ENCODE measurements at regions not wholly inside any gene's neighbourhood (a gene's known extent, or its start where the extent isn't known, plus 50 kb on each side); places are given as distances from the start of the nearest gene placed in this dataset.
"Not testable (repeated sequence)": the region's sequence is repeated elsewhere in the genome, so short reads cannot be mapped to it uniquely, and the experiment has no call there.

DNA sequence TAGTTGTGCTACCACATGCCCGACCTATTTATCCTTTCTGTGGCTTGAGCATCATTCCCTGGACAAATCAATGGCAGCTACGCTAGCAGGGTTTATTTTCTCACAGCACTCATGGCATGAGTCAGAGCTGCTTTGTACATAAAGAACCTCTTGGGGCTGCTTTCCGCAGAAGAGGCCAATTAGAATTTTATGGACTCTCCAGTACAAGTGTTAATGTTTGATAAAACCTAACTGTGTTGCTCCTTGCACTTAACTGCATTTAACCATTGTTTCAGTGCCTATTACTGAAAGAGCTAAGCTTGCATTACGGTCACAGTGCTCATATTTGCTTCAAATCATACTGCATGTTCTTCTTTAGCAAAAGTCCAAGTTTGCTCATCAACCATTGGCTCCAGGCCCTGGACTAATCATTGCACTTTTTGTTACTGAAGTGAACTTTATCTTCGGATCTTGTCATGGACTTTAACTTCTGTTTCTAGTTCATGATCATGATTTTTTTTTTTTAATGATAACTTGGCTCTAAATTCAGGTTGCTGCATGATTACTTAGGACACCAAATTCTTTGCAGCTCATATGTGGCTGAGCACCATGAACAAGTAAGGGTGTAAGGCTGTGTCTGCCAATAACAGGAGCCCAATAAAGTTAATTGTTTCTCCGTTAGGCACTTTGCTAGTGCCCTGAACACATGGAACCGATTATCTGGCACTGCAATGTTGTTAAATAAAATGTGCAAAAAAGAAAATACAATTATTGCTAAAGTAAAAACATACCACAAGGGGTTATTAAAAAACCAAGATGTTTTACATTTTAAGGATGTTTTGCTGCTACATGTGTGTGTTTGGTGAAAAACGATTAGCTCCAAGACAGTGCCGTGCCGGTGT is 492.2 kb downstream of the KCNJ2 start:
- FAIRE-seq, result no peak

DNA sequence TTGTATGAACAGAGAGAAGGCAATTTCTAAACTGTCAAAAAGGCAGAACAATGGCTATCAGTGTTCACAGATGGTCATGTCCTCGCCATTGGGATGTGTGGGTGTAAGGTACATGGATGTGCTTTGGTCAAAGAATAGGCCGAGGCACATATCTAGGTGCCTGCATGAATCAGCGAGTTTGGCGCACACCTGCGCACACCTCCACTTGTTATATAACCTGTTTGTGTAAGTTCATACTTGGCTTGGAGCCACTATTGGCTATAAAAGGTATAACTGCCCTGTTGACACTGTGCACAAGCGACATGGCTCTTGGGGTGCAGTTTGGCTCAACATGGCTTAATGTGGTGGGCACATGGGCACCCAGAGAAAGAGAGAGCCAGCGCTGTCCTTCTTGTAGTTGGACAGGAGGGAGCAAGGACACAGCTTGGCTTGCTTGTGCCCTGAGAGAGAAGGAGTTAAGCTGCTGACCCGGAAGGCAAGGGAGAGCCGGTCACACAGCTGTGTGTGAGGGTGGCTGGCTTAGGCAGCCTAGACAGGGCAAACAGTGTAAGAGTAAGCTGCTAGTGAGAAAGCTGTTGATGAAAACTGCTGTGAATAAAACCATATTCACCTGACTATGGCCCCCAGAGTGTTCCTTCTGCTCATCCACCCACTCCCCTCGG is 499.1 kb downstream of the KCNJ2 start:
- FAIRE-seq, result no peak

DNA sequence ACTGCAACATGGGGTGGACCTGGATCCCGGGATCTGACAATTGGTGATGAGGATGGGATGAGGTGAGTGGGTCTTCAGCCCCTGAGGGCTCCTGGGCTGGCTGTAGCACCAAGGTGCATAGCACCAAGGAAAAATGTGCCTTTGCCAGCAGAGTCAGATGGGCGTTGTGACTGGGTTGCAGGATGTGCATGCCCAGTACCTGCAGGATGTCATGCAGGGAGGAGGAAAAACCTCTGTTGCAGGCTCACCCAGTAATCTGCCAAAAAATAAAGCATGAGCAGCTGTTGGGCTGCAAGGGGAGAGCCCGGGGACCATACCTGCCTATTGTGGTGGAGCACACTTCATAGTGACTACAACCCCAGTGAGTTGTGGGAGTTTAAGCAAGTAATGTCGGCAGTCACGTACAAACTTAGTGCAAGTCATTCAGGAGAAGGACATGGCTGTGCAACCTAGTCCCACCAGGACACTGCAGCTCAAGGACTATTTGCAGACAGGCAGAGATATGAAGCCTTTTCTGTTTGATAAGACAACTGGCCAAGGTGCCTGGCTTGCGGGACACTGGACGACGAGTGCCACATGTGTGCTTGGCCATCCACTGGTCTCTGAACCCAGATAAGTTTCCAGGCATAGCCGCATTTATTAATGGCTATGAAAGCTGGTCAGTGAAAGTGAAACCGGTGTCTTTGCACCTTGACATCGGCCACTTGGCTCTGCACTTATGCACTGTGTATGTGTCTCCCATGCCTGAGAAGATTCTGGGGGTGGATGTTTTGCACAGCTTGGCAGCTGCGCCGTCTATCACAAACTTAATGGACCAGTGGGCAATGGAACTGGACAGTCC is 499.8 kb downstream of the KCNJ2 start:
- no peak for FAIRE-seq

DNA sequence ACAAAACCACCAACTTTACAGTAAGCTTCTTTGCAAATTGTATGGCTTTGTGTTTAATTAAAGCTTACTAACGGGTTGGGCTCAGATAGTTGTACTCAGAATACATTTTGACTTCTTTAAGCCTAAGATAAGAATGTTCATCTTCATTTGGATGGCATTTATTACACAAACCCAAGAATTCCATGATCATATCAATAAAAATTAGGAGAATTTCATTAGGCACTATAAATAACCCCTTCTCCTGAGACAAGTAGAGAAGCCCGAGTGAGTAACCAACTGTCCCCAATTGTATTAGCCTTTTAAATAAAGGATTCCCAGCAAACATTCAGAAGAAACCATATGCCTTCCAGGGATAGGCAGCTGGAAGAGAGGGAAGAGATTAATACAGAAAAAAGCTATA is 504.7 kb downstream of the KCNJ2 start:
- no peak for FAIRE-seq

DNA sequence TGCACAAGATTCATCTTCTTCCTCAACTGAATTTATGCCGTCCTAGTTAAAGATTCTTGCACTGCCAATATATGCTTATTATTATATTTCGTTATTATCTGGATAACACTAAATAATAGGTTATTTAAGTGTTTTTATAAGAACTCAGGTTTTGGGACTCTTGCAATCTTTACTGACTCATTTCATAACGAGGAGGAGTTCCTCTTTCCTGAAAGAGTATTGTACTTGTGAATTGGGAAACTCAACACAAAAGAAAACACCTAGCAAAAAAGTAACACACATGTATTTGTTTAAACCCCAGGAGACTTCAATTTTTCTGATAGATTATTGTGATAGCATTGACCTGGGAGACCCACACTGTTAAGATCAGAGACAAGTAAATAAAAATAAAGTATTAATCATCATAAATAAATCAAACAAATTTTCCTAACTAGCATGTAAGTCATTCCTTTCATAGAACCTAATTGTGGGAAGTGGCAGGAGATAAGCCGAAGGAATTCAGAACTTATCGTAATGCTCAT is 505.8 kb downstream of the KCNJ2 start:
- no peak for FAIRE-seq

DNA sequence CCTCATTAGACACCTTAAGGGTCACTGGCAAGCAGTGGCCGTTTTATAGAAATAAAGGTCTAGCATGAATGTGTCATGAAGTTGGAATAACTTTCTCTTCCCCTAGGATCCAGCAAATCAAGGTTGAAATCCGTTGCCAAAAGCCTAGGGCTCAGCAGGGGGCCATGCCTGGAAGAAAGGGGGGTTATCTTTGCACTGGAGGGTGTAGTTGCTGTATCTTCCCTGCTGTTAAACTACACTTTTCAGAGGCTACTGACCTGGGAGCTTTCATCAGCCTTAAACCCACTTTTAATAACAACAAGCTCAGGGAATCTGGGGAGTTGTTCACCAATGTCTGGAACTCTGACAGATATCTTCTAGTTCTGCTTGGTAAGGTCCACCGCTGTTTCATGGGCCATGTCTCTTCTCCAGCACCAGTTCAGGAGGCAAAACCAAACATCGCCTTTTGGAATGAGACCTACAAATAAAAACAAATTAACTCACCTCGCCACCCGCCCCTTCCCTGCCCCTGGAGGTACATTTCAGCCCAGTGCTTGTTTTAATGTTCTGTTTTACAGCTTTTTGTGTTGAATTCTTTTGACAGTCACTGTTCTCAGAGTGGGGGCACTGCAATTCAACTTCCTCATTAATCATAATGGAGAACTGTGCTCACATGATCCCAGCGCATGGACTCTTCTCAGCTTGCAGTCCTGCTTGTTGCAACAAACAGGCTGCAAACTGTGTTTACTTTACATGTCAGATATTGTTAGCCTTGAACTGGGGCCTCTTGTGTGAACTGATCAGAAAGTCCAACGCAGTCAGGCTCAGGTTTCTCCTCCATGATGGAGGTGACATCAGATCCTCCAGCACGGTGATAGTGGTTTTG is 508.7 kb downstream of the KCNJ2 start:
- no peak for FAIRE-seq

DNA sequence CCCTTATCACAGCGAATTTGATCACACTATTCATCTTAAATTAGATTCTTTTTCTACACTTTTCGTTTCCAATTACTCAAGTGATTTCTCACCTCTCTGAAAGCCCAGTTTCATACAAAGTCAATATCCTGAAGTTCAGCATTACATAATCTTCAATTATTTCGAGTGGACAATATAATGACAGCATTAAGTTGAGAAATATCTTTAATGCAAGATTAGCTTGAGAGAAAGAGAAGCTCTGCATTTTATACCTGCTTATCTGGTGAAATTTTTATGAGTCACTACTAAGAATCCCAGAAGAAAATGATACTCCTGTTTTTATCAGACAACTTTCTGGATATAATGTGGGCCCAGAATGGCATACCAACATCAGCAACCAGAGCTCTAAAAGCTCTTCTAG is 509.6 kb downstream of the KCNJ2 start:
- no peak for FAIRE-seq

DNA sequence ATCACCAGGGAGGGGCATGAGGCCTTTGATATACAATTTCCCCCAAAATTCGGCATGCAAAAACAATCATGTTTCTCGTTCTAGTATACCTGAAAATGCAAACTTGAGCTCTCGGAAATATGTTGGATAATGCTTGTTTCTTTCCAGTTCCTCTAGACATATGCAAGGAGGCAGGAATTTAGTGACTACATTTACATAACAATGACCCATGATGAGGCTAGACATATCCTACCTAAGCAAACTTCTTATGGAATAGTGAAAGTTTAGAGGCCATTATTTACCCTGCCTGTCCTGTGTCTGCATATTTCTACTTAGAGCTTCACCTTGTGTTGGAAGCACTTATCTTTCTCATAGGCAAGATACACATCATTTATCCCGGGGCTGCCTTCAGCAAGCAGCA is 514.6 kb downstream of the KCNJ2 start:
- no peak for FAIRE-seq

DNA sequence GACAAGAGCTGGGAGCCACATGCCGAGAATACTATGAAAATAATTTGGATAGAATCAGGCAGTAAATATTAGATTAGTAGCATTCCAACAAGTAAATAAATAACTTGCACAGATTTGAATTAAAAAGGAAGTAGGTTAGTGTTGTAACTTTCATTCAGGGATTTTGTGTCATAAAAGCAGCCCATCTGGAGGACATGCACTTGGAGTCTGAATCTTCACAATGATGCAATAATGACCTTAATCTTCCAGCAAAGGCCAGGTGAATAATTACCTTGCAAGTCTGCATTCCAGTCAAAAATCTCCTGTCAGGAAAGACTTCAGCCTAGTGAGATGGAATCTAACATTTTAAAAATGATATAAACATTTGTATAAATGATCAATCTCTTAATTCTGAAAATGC is 518.1 kb downstream of the KCNJ2 start:
- FAIRE-seq, result no peak

DNA sequence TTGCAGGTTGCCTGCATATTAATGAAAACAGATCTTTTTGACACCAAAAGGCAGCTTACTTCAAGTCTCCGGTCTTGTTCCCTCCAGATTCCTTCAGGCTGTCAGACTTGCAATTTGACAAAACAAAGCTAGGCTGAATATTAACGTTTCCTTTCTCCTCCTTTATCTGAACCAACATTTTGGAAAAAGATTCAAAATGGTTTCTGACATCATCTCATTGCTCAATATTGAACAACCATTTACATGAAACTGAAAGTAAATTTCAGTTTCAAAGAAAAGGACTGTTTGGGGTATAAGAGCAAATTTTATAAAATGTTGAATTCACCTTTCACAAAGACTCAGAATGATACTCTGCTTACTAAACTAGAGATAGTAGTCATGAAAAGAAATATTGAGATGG is 521.8 kb downstream of the KCNJ2 start:
- no peak for FAIRE-seq

DNA sequence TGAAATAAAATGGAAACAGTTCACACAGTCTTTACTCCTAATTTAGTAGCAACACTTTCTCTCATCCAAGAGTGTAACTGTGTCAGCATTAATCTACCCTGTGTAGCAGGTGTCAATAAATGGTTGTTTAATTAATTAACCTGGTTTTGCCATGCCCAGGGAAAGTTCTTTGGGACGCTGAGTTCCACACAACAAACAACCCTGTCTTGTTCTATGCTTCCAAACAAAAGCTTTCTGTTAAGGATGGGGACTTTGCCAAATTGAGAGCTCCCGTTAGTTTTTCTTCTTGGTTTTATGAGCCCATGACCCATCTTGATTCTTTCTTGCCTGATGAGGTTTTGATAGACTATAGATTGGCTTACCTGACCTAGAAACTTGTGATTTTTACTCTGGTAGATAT is 530.1 kb downstream of the KCNJ2 start:
- no peak for FAIRE-seq

DNA sequence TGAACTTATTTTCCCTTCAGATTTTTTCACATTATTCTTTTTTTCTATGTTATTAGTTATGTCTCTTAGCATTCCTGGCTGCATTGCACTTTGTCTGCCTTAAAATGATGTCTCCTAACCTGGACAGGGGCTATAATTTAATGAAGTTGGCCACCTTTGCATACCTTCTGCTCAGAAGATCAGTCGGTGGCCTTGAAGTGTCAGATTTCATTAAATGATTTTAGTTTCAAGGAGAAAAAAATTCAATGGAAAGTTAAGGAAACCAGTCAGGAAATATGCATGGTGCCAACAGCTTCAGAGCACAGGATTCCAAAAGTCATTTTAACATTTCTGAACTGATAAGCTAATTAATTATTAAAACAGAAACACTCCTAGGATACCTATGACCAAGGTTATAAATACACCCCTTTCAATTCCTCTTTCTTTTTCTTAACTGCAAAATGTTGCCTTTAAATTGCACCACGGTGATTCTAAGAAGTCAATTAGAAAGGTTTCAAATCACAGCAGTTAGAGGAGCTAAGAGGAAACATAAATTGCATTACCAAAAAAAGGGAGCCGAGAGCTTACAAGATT is 533.4 kb downstream of the KCNJ2 start:
- no peak for FAIRE-seq

DNA sequence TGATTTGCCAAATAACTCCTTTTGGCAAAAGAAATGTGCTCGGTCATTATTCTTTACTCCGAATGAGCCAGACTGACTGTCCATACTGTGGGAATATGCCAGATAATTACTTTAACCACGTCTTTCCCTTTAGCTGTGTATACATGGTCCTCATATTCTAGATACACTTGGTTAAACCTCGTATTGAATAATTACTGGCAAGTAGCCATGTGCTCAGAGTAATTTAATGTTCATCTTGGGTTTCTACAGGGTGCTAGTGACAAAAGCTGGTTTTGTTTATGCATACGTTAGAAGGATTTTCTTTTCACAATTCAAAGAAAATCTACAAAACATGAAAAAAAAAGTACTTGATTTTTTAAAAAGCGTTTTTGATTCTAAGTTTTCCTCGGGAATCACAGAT is 540.3 kb downstream of the KCNJ2 start:
- no peak for FAIRE-seq

DNA sequence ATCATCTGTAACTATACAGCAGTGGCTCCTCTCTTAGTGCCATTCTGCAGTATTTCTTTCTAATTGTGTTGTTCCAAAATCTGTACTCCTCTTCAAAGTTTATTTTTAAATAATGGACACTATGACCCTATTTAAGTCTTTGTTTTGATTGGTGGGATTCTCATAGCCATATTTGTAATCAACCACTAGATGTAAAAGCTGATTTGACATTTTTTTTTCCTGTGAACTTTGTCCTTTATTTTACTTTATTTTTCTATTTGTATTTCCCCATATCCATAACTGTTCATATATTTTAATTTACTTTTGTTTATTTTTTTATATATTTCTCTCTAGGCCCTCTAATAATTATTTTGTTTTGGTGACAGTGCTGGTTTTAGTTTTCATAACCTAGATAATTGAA is 544.4 kb downstream of the KCNJ2 start:
- FAIRE-seq, result no peak

DNA sequence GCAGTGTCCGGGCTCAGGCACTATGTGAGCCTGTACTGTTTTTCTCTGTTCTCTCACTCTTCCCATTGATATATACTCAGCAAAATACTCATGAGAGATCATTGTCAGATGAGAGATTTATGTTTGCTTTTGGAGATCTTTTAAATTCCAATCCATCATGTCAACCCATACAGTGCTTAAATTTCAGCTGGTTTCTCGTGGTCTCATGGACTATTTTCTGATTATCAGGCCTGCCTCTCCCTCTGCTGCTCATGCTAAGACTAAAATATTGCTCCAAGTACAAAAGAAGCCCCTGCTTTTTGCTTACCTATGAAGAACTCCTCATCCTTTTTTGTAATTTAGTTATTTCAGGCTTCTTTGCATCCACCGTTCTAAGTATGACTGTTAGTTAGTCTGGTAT is 547.2 kb downstream of the KCNJ2 start:
- FAIRE-seq, result no peak

DNA sequence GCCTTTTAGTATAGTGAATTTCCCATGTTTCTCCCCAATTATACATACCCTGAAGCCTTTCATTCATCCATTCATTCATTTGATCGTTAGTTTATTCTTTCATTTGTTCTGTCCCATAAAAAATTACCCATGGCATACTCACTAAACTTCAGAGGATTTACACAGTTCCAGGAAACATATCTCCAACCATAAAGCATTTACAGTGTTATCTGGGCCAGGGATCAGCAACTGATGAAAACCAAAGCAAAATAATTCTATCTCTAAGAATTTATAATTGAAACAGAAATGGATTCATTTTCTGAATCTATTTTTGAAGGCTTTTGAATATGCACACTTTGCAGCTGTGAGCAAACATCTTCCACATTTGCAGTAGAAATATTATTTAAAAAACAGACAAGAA is 547.7 kb downstream of the KCNJ2 start:
- no peak for FAIRE-seq

DNA sequence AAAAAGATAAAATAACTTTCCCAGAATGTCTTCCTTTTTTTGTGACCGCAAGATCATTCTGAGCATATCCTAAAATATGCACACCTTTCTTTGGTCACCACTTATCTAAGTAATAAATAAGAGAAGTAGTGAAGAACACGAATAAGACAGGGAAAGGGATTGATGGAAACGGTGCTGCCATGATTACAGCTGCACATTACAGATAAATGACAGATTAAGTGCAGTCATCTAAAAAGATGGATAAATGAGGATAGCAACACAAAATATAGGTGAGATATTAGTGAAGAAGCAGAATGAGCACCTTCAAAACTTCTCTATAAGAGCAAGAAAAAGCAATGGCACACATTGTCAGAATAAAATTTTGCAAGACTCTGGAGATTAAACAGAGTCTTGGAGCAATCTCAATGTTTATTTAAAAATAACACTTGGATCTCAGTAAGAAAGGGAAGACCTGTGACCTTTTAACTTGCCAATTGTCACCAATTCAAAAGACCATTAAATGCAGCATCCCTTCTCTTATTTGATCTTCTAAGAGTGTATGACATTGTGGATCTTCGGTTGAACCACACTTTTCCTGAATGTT is 567.1 kb downstream of the KCNJ2 start:
- FAIRE-seq, result no peak

DNA sequence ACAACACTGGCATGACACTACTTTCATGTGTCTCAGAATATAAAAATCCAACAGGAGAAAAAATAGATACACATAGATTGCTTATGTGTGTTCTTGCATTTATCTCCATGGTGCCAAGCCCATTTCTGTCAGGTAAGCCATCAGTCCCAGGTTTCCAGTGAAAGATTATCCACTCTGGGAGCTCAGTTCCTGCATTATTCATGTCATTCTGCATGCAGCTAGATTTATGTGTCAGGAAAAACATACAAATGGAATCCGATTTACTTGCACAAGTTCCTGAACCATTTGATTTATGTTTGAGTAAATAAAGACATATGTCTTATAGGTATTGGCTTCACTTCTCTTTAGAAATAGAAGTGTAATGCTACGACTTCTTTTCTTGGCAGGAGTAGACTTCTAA is 569.7 kb downstream of the KCNJ2 start:
- FAIRE-seq, result no peak

DNA sequence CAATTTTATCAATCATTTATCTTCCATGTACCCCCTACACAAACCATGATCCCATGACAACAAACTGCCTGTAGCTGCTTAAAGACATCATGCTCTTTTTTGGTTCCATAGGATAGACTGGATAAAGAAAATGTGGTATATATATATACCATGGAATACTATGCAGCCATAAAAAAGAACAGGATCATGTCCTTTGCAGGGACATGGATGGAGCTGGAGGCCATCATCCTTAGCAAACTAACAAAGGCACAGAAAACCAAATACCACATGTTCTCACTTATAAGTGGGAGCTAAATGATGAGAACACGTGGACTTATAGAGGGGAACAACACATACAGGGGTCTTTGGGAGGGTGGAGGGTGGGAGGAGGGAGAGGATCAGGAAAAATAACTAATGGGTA is 577.2 kb downstream of the KCNJ2 start:
- FAIRE-seq, result not testable (repeated sequence)

DNA sequence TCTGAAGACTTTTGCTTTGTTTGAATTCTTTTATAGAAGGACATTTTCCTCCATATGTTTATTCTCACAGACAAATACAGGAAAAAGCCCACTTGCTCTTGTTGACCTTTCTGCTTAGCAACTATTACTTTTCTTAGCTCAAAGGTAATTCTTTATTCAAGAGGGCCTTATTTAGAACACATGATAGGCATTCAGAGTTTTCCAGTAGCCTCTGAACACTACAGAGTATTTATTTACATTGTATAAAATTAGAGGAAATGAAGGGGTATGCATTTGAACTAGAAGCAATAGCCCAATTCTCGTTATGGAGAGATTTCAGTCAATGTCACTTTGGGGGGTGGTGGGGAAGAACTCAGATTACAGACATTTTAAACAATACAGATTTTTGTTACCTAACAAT is 581.7 kb downstream of the KCNJ2 start:
- no peak for FAIRE-seq

DNA sequence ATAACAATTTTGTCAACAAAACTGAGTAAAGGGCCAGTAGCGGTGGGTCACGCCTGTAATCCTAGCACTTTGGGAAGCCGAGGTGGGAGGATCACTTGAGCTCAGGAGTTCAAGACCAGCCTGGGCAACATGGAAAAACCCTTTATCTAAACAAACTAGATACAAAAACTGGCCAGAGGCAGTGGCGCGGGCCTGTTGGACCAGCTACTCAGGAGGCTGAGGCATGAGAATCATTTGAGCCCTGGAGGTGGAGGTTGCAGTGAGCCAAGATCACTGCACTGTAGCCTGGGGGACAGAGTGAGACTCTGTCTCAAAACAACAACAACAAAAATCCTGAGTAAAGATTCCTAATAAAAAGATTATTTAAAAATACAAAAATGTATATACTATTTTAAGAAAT is 583.1 kb downstream of the KCNJ2 start:
- FAIRE-seq, result not testable (repeated sequence)
